ENCODE measurements at regions not wholly inside any gene's neighbourhood (a gene's known extent, or its start where the extent isn't known, plus 50 kb on each side); places are given as distances from the start of the nearest gene placed in this dataset.
"Not testable (repeated sequence)": the region's sequence is repeated elsewhere in the genome, so short reads cannot be mapped to it uniquely, and the experiment has no call there.

- H4K20me1 ChIP-seq (ENCODE audit: insufficient read depth, low read length) = no peaks in the 10 kb centered on the region
- H3K27me3 ChIP-seq (ENCODE audit: insufficient read depth, low read length) = no peaks in the 10 kb centered on the region; the same call in 1 of the 2 replicates
- no peaks in the 10 kb centered on the region for H3F3A ChIP-seq (ENCODE audit: insufficient read depth, low read length)
- no peaks in the 10 kb centered on the region for H3K79me2 ChIP-seq (ENCODE audit: insufficient read depth, low read length)
- TF ChIP-seq EZH2 (IDR thresholded peaks at IDR 0.05; ENCODE audit: borderline replicate concordance, low read length) (no peak), CTCF (IDR thresholded peaks at IDR 0.05; ENCODE audit: low read length) (no peak)
- H3K9me3 ChIP-seq (ENCODE audit: low read length) = no peaks in the 10 kb centered on the region
- H3K36me3 ChIP-seq (ENCODE audit: insufficient read depth, low read length) = no peaks in the 10 kb centered on the region
- no peak overlapping the region for H3K4me2 ChIP-seq (ENCODE audit: low read length)
- H3K9ac ChIP-seq (ENCODE audit: low read length) = no peak overlapping the region
- H3K27ac ChIP-seq (ENCODE audit: low read depth, low read length, poor library complexity, severe bottlenecking) = no peak overlapping the region
- H3K4me1 ChIP-seq (ENCODE audit: insufficient read depth, low read length, severe bottlenecking) = no peaks in the 10 kb centered on the region
- no peak overlapping the region for H2AFZ ChIP-seq (ENCODE audit: low read length)
- H3K9me2 ChIP-seq (ENCODE audit: low read depth, low read length) = no peaks in the 10 kb centered on the region
- H3K4me3 ChIP-seq (ENCODE audit: low read depth, low read length, poor library complexity, severe bottlenecking) = no peak overlapping the region
These were observed 128.8 kb downstream of the RRAGC start for GRCh38 chr1:38730511-38731397.

- no peak for TF ChIP-seq EZH2 (IDR thresholded peaks at IDR 0.05; ENCODE audit: borderline replicate concordance, low read length)
- no peak for TF ChIP-seq CTCF (IDR thresholded peaks at IDR 0.05; ENCODE audit: low read length)
These were observed 131.0 kb downstream of the RRAGC start for GRCh38 chr1:38728585-38728908.

GRCh38 chr1:38727684-38728584 is 131.6 kb downstream of the RRAGC start:
- Histone ChIP-seq H3K4me3 (ENCODE audit: low read depth, low read length, poor library complexity, severe bottlenecking) (no peak overlapping the region), H4K20me1 (ENCODE audit: insufficient read depth, low read length) (no peaks in the 10 kb centered on the region), H3K4me2 (ENCODE audit: low read length) (no peak overlapping the region), H3K36me3 (ENCODE audit: insufficient read depth, low read length) (no peaks in the 10 kb centered on the region), H3K4me1 (ENCODE audit: insufficient read depth, low read length, severe bottlenecking) (no peaks in the 10 kb centered on the region), H2AFZ (ENCODE audit: low read length) (no peak overlapping the region), H3K9ac (ENCODE audit: low read length) (no peak overlapping the region), H3K79me2 (ENCODE audit: insufficient read depth, low read length) (no peaks in the 10 kb centered on the region), H3K9me3 (ENCODE audit: low read length) (no peaks in the 10 kb centered on the region), H3K27ac (ENCODE audit: low read depth, low read length, poor library complexity, severe bottlenecking) (no peak overlapping the region), H3K27me3 (ENCODE audit: insufficient read depth, low read length) (no peaks in the 10 kb centered on the region; the same call in 1 of the 2 replicates), H3K9me2 (ENCODE audit: low read depth, low read length) (no peaks in the 10 kb centered on the region), H3F3A (ENCODE audit: insufficient read depth, low read length) (no peaks in the 10 kb centered on the region)
- TF ChIP-seq CTCF (IDR thresholded peaks at IDR 0.05; ENCODE audit: low read length) (no peak), EZH2 (IDR thresholded peaks at IDR 0.05; ENCODE audit: borderline replicate concordance, low read length) (no peak)

More at GRCh38 chr1:38728585-38728908, 131.0 kb downstream of the RRAGC start:
- no peak overlapping the region for H3K27ac ChIP-seq (ENCODE audit: low read depth, low read length, poor library complexity, severe bottlenecking)
- no peaks in the 10 kb centered on the region for H3K9me2 ChIP-seq (ENCODE audit: low read depth, low read length)
- H3K9ac ChIP-seq (ENCODE audit: low read length) = no peak overlapping the region
- no peaks in the 10 kb centered on the region for H3K9me3 ChIP-seq (ENCODE audit: low read length)
- no peaks in the 10 kb centered on the region for H3K79me2 ChIP-seq (ENCODE audit: insufficient read depth, low read length)
- no peaks in the 10 kb centered on the region; the same call in 1 of the 2 replicates for H3K27me3 ChIP-seq (ENCODE audit: insufficient read depth, low read length)
- no peaks in the 10 kb centered on the region for H3F3A ChIP-seq (ENCODE audit: insufficient read depth, low read length)
- H3K4me3 ChIP-seq (ENCODE audit: low read depth, low read length, poor library complexity, severe bottlenecking) = no peak overlapping the region
- H4K20me1 ChIP-seq (ENCODE audit: insufficient read depth, low read length) = no peaks in the 10 kb centered on the region
- no peaks in the 10 kb centered on the region for H3K4me1 ChIP-seq (ENCODE audit: insufficient read depth, low read length, severe bottlenecking)
- no peak overlapping the region for H2AFZ ChIP-seq (ENCODE audit: low read length)
- no peak overlapping the region for H3K4me2 ChIP-seq (ENCODE audit: low read length)
- no peaks in the 10 kb centered on the region for H3K36me3 ChIP-seq (ENCODE audit: insufficient read depth, low read length)

GRCh38 chr1:38725321-38725961 is 134.1 kb downstream of the RRAGC start:
- not testable (repeated sequence) for H3K4me3 ChIP-seq (ENCODE audit: low read depth, low read length, poor library complexity, severe bottlenecking); H3K9me2 ChIP-seq (ENCODE audit: low read depth, low read length); H3K27ac ChIP-seq (ENCODE audit: low read depth, low read length, poor library complexity, severe bottlenecking); H3F3A ChIP-seq (ENCODE audit: insufficient read depth, low read length); H3K9ac ChIP-seq (ENCODE audit: low read length); H2AFZ ChIP-seq (ENCODE audit: low read length); H3K9me3 ChIP-seq (ENCODE audit: low read length); H3K4me2 ChIP-seq (ENCODE audit: low read length); H3K4me1 ChIP-seq (ENCODE audit: insufficient read depth, low read length, severe bottlenecking); H3K79me2 ChIP-seq (ENCODE audit: insufficient read depth, low read length); H4K20me1 ChIP-seq (ENCODE audit: insufficient read depth, low read length); H3K36me3 ChIP-seq (ENCODE audit: insufficient read depth, low read length); H3K27me3 ChIP-seq (ENCODE audit: insufficient read depth, low read length)

Measured in OCI-LY1 (cell line).